ENCODE measurements at regions not wholly inside any gene's neighbourhood (a gene's known extent, or its start where the extent isn't known, plus 50 kb on each side); places are given as distances from the start of the nearest gene placed in this dataset.

- DNase-seq = no peak
These were observed 428.4 kb upstream of the ZEB2 start for GRCh38 chr2:144948205-144948855.

GRCh38 chr2:144947709-144948037 lies 427.8 kb upstream of the ZEB2 start:
- no peak for DNase-seq

GRCh38 chr2:144946263-144946662 lies 426.3 kb upstream of the ZEB2 start:
- no peak for DNase-seq

GRCh38 chr2:144944546-144945220 lies 424.8 kb upstream of the ZEB2 start:
- no peak for DNase-seq

- no peak for DNase-seq
These were observed 424.1 kb upstream of the ZEB2 start for GRCh38 chr2:144943986-144944385.

GRCh38 chr2:144943293-144943941 lies 423.5 kb upstream of the ZEB2 start:
- no peak for DNase-seq

GRCh38 chr2:144942516-144943256 lies 422.8 kb upstream of the ZEB2 start:
- no peak for DNase-seq

- DNase-seq = no peak
These were observed 422.0 kb upstream of the ZEB2 start for GRCh38 chr2:144941743-144942488.

GRCh38 chr2:144939590-144939989 lies 419.7 kb upstream of the ZEB2 start:
- DNase-seq = no peak

- DNase-seq = no peak
These were observed 418.2 kb upstream of the ZEB2 start for GRCh38 chr2:144937910-144938709.

- no peak for DNase-seq
These were observed 417.1 kb upstream of the ZEB2 start for GRCh38 chr2:144937066-144937465.

- DNase-seq = no peak
These were observed 416.5 kb upstream of the ZEB2 start for GRCh38 chr2:144936442-144936841.

GRCh38 chr2:144935736-144936135 lies 415.8 kb upstream of the ZEB2 start:
- no peak for DNase-seq

- DNase-seq = no peak
These were observed 415.3 kb upstream of the ZEB2 start for GRCh38 chr2:144935191-144935590.

- no peak for DNase-seq
These were observed 412.0 kb upstream of the ZEB2 start for GRCh38 chr2:144931960-144932359.

- DNase-seq = no peak
These were observed 411.6 kb upstream of the ZEB2 start for GRCh38 chr2:144931480-144931879.

- DNase-seq = no peak
These were observed 407.5 kb upstream of the ZEB2 start for GRCh38 chr2:144927429-144927828.

GRCh38 chr2:144925886-144926285 lies 406.0 kb upstream of the ZEB2 start:
- no peak for DNase-seq

GRCh38 chr2:144924827-144925226 lies 404.9 kb upstream of the ZEB2 start:
- DNase-seq = no peak

- DNase-seq = no peak
These were observed 402.6 kb upstream of the ZEB2 start for GRCh38 chr2:144922519-144922918.

- no peak for DNase-seq
These were observed 401.0 kb upstream of the ZEB2 start for GRCh38 chr2:144920755-144921530.
